ENCODE measurements at regions not wholly inside any gene's neighbourhood (a gene's known extent, or its start where the extent isn't known, plus 50 kb on each side); places are given as distances from the start of the nearest gene placed in this dataset.

GRCh38 chr10:117078168-117078837, 59.8 kb downstream of the VAX1 start:
- Histone ChIP-seq H3K9me2 (ENCODE audit: low read depth, low read length) (no peaks in the 10 kb centered on the region), H3K27me3 (ENCODE audit: insufficient read depth, low read length) (no peaks in the 10 kb centered on the region), H3K79me2 (ENCODE audit: insufficient read depth, low read length) (no peaks in the 10 kb centered on the region), H3K27ac (ENCODE audit: low read depth, low read length, poor library complexity, severe bottlenecking) (no peak overlapping the region), H3K9ac (ENCODE audit: low read length) (no peak overlapping the region), H3K4me1 (ENCODE audit: insufficient read depth, low read length, severe bottlenecking) (no peaks in the 10 kb centered on the region), H3K36me3 (ENCODE audit: insufficient read depth, low read length) (no peaks in the 10 kb centered on the region), H4K20me1 (ENCODE audit: insufficient read depth, low read length) (no peaks in the 10 kb centered on the region), H3K9me3 (ENCODE audit: low read length) (no peaks in the 10 kb centered on the region), H3K4me2 (ENCODE audit: low read length) (no peak overlapping the region), H3K4me3 (ENCODE audit: low read depth, low read length, poor library complexity, severe bottlenecking) (no peak overlapping the region), H2AFZ (ENCODE audit: low read length) (no peak overlapping the region), H3F3A (ENCODE audit: insufficient read depth, low read length) (no peaks in the 10 kb centered on the region)
- TF ChIP-seq CTCF (IDR thresholded peaks at IDR 0.05; ENCODE audit: low read length), result no peak
- no peak for TF ChIP-seq EZH2 (IDR thresholded peaks at IDR 0.05; ENCODE audit: borderline replicate concordance, low read length)

GRCh38 chr10:117075064-117075463, 63.0 kb downstream of the VAX1 start:
- Histone ChIP-seq H2AFZ (ENCODE audit: low read length) (no peak overlapping the region), H3F3A (ENCODE audit: insufficient read depth, low read length) (no peaks in the 10 kb centered on the region), H3K4me1 (ENCODE audit: insufficient read depth, low read length, severe bottlenecking) (no peaks in the 10 kb centered on the region), H3K27ac (ENCODE audit: low read depth, low read length, poor library complexity, severe bottlenecking) (no peak overlapping the region), H3K9ac (ENCODE audit: low read length) (no peak overlapping the region), H3K4me2 (ENCODE audit: low read length) (no peak overlapping the region), H3K36me3 (ENCODE audit: insufficient read depth, low read length) (no peaks in the 10 kb centered on the region), H3K4me3 (ENCODE audit: low read depth, low read length, poor library complexity, severe bottlenecking) (no peak overlapping the region), H3K9me2 (ENCODE audit: low read depth, low read length) (no peaks in the 10 kb centered on the region), H3K27me3 (ENCODE audit: insufficient read depth, low read length) (no peaks in the 10 kb centered on the region), H3K79me2 (ENCODE audit: insufficient read depth, low read length) (no peaks in the 10 kb centered on the region), H3K9me3 (ENCODE audit: low read length) (no peaks in the 10 kb centered on the region), H4K20me1 (ENCODE audit: insufficient read depth, low read length) (no peaks in the 10 kb centered on the region)
- TF ChIP-seq EZH2 (IDR thresholded peaks at IDR 0.05; ENCODE audit: borderline replicate concordance, low read length) (no peak), CTCF (IDR thresholded peaks at IDR 0.05; ENCODE audit: low read length) (no peak)

GRCh38 chr10:117074621-117075020, 63.4 kb downstream of the VAX1 start:
- H3K27ac ChIP-seq (ENCODE audit: low read depth, low read length, poor library complexity, severe bottlenecking), result no peak overlapping the region
- H3K9me2 ChIP-seq (ENCODE audit: low read depth, low read length), result no peaks in the 10 kb centered on the region
- TF ChIP-seq CTCF (IDR thresholded peaks at IDR 0.05; ENCODE audit: low read length) (peak; percentile 37; the same call in 1 of the 2 replicates), EZH2 (IDR thresholded peaks at IDR 0.05; ENCODE audit: borderline replicate concordance, low read length) (no peak)
- H3K79me2 ChIP-seq (ENCODE audit: insufficient read depth, low read length), result no peaks in the 10 kb centered on the region
- no peak overlapping the region for H3K9ac ChIP-seq (ENCODE audit: low read length)
- no peaks in the 10 kb centered on the region for H3K27me3 ChIP-seq (ENCODE audit: insufficient read depth, low read length)
- H2AFZ ChIP-seq (ENCODE audit: low read length), result no peak overlapping the region
- no peaks in the 10 kb centered on the region for H3K4me1 ChIP-seq (ENCODE audit: insufficient read depth, low read length, severe bottlenecking)
- no peaks in the 10 kb centered on the region for H3K36me3 ChIP-seq (ENCODE audit: insufficient read depth, low read length)
- H3F3A ChIP-seq (ENCODE audit: insufficient read depth, low read length), result no peaks in the 10 kb centered on the region
- no peaks in the 10 kb centered on the region for H4K20me1 ChIP-seq (ENCODE audit: insufficient read depth, low read length)
- no peak overlapping the region for H3K4me2 ChIP-seq (ENCODE audit: low read length)
- no peak overlapping the region for H3K4me3 ChIP-seq (ENCODE audit: low read depth, low read length, poor library complexity, severe bottlenecking)
- H3K9me3 ChIP-seq (ENCODE audit: low read length), result no peaks in the 10 kb centered on the region
